ENCODE measurements at regions not wholly inside any gene's neighbourhood (a gene's known extent, or its start where the extent isn't known, plus 50 kb on each side); places are given as distances from the start of the nearest gene placed in this dataset.

DNA sequence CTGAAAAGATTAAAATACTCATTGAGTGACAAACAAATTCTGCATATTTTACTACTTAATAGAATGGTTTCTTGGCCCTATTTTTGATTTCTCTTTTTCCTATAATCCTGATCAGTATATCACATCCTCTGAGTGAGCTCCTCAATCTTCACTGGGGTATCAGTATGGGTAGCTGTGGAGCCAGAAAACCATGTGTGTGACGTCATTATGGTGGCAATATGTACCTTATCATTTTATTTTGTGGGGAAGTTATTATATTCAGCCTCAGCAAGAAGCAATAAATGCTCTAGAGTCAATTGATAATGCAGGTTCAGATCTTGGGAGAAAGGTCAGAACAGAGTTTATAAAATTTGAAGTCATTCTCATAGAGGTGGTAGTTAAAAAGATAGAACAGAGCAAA is 1135.7 kb upstream of the CADM2 start:
- Histone ChIP-seq H3K4me1 (no peaks in the 10 kb centered on the region), H3K36me3 (no peaks in the 10 kb centered on the region), H3K27ac (no peak overlapping the region), H3K27me3 (no peaks in the 10 kb centered on the region), H3K9me3 (no peaks in the 10 kb centered on the region), H3K4me3 (no peak overlapping the region)
- ATAC-seq, result no peak
- 22 to 33% methylated on average over 1 of the region's 1 CpG for WGBS, 2 donors (ENCODE audit: low coverage in 1 of 2)
- TF ChIP-seq POLR2A (IDR thresholded peaks at IDR 0.05) (no peak), POLR2AphosphoS5 (IDR thresholded peaks at IDR 0.05) (no peak), EP300 (IDR thresholded peaks at IDR 0.05) (no peak)
- TF ChIP-seq, protein P1, sequence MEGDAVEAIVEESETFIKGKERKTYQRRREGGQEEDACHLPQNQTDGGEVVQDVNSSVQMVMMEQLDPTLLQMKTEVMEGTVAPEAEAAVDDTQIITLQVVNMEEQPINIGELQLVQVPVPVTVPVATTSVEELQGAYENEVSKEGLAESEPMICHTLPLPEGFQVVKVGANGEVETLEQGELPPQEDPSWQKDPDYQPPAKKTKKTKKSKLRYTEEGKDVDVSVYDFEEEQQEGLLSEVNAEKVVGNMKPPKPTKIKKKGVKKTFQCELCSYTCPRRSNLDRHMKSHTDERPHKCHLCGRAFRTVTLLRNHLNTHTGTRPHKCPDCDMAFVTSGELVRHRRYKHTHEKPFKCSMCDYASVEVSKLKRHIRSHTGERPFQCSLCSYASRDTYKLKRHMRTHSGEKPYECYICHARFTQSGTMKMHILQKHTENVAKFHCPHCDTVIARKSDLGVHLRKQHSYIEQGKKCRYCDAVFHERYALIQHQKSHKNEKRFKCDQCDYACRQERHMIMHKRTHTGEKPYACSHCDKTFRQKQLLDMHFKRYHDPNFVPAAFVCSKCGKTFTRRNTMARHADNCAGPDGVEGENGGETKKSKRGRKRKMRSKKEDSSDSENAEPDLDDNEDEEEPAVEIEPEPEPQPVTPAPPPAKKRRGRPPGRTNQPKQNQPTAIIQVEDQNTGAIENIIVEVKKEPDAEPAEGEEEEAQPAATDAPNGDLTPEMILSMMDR (IDR thresholded peaks at IDR 0.05), result no peak

DNA sequence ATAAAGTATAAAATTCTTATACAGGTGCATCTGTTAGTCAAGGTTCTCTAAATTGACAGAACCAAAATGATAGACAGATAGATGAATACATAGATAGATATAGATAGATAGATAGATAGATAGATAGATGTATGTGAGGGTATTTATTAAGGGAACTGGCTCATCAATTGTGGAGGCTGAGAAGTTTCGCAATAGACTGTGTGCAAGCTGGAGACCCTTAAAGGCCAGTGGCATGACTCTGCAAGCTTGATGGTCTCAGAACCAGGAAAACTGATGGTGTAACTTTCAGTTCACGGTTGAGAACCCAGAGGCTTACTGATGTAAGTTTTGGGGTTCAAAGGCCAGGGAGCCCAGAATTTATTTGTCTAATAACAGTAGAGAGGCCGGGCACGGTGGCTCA is 1123.7 kb upstream of the CADM2 start:
- H3K27ac ChIP-seq, result no peak overlapping the region
- H3K4me3 ChIP-seq, result no peak overlapping the region
- H3K4me1 ChIP-seq, result no peaks in the 10 kb centered on the region
- ATAC-seq, result no peak
- H3K36me3 ChIP-seq, result no peaks in the 10 kb centered on the region
- 86% methylated on average over 4 of the region's 4 CpGs; no CpG with 5 or more reads in 1 of the 2 donors for WGBS, 2 donors (ENCODE audit: low coverage in 1 of 2)
- TF ChIP-seq, protein P1 (IDR thresholded peaks at IDR 0.05), result no peak
- TF ChIP-seq EP300 (IDR thresholded peaks at IDR 0.05) (no peak), POLR2AphosphoS5 (IDR thresholded peaks at IDR 0.05) (no peak), POLR2A (IDR thresholded peaks at IDR 0.05) (no peak)
- peaks cover 0 to 7% (median 0%) of the 10 kb centered on the region in 3 donors for H3K9me3 ChIP-seq
- no peaks in the 10 kb centered on the region for H3K27me3 ChIP-seq

DNA sequence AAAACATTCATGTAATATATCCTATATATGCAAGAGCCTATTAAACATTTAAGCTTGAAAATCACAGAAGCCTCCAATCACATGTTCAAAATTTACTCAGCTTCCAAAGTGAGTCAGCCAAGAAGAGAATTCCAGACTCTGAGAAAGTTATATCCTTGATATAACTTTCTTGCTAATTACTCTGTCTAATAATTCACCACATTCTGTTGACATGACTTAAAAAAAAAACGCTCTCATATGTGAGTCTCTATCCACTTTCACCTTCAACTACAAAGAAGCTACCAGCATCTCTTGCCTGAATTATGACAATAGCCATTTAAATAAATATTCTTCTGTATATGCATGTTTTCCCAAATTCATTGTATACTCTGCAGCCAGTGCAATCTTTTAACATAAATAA is 1116.3 kb upstream of the CADM2 start:
- Histone ChIP-seq H3K4me1 (no peaks in the 10 kb centered on the region), H3K36me3 (no peaks in the 10 kb centered on the region), H3K4me3 (no peak overlapping the region), H3K27me3 (no peaks in the 10 kb centered on the region), H3K27ac (no peak overlapping the region), H3K9me3 (no peaks in the 10 kb centered on the region)
- WGBS, 2 donors (ENCODE audit: low coverage in 1 of 2), result 54 to 56% methylated on average over 1 of the region's 1 CpG
- TF ChIP-seq POLR2A (IDR thresholded peaks at IDR 0.05) (no peak), EP300 (IDR thresholded peaks at IDR 0.05) (no peak), POLR2AphosphoS5 (IDR thresholded peaks at IDR 0.05) (no peak)
- ATAC-seq, result no peak

DNA sequence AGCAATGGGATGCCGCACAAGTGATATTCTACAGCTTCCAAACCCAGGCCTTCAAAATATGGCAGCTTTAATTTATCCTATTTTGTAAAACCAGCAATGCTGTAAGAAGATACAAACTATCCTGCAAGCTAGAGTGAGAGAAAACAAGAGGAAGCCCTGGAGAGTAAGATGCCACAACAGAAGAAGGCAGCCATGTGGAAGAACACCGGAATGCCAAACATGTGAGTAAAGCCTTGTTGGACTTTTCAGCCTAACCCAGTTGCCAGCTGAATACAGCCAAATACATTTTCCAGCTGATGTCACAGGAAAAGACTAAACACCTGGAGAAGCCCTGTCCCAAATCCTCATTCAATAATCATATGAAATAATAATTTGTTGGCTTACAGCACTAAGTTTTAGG is 1115.1 kb upstream of the CADM2 start:
- H3K36me3 ChIP-seq, result no peaks in the 10 kb centered on the region
- H3K27me3 ChIP-seq, result no peaks in the 10 kb centered on the region
- TF ChIP-seq, protein P1 (IDR thresholded peaks at IDR 0.05), result no peak
- TF ChIP-seq EP300 (IDR thresholded peaks at IDR 0.05) (no peak), POLR2AphosphoS5 (IDR thresholded peaks at IDR 0.05) (no peak), POLR2A (IDR thresholded peaks at IDR 0.05) (no peak)
- no peak for ATAC-seq
- H3K9me3 ChIP-seq, result no peaks in the 10 kb centered on the region
- no peaks in the 10 kb centered on the region for H3K4me1 ChIP-seq
- WGBS, 2 donors (ENCODE audit: low coverage in 1 of 2), result 55 to 83% methylated on average over 1 to 2 of the region's 2 CpGs
- no peak overlapping the region for H3K27ac ChIP-seq
- H3K4me3 ChIP-seq, result no peak overlapping the region

DNA sequence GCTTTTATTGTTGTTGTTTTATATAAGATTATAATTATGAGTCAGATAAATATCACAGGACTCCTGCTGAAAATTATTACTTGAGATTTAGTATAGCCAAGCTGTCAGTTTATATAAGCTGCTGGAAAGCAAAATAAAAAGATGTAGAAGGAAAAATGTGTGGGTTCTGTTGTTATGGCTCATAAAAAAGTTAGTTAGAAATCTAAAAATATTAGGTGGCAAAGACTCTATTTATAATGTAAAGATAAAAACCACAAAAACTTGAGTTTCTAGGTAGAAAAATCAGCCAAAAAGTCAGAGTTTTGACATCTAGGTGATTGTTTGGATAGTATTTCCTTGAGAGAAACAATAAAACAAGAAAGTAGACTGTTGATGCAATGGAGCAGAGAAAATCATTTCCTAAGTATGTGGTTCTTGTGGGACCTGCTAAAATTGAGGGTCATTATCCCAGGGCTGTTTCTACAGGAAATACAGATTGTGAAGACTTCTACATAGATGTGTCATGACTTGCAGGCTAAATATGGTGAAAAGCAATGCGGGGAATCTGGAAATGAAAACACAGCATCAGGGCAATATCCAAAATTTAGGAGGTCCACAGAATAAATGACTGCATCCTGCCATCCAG is 1109.6 kb upstream of the CADM2 start:
- no peak overlapping the region for H3K4me3 ChIP-seq
- TF ChIP-seq POLR2AphosphoS5 (IDR thresholded peaks at IDR 0.05) (no peak), EP300 (IDR thresholded peaks at IDR 0.05) (no peak), POLR2A (IDR thresholded peaks at IDR 0.05) (no peak)
- TF ChIP-seq, protein P1 (IDR thresholded peaks at IDR 0.05), result no peak
- no peaks in the 10 kb centered on the region for H3K36me3 ChIP-seq
- WGBS, 2 donors (ENCODE audit: low coverage in 1 of 2), result 60 to 89% methylated on average over 1 of the region's 1 CpG
- no peaks in the 10 kb centered on the region for H3K27me3 ChIP-seq
- no peaks in the 10 kb centered on the region for H3K4me1 ChIP-seq
- no peak overlapping the region for H3K27ac ChIP-seq
- no peak for ATAC-seq
- no peaks in the 10 kb centered on the region for H3K9me3 ChIP-seq
